SH-SY5Y (cell line): ENCODE measurements at regions not wholly inside any gene's neighbourhood (a gene's known extent, or its start where the extent isn't known, plus 50 kb on each side); places are given as distances from the start of the nearest gene placed in this dataset.

Experiments used
- GATA2 ChIP-seq: IDR thresholded peaks from 2 replicates; pipeline ENCODE4 v1.6.1; 2011; ENCODE audit warnings: mild to moderate bottlenecking, low read depth, low read length
- GATA3 ChIP-seq: IDR thresholded peaks from 2 replicates; pipeline ENCODE4 v1.6.1; 2011; ENCODE audit warnings: low read depth, mild to moderate bottlenecking, low read length, moderate library complexity

GRCh38 chr10:118403967-118404366 is 61.8 kb upstream of the FAM204A start:
- TF ChIP-seq GATA2: no peak
- TF ChIP-seq GATA3: no peak
